Epithelial cell of proximal tubule (primary cell): ENCODE measurements at regions not wholly inside any gene's neighbourhood (a gene's known extent, or its start where the extent isn't known, plus 50 kb on each side); places are given as distances from the start of the nearest gene placed in this dataset.

Experiments used
- DNase-seq: peaks from one replicate; pipeline ENCODE4 v3.0.0-alpha.2; 2011; ENCODE audit warnings: low read depth
- H3K4me3 ChIP-seq: 2 replicates; pipeline ENCODE4 v1.5.1; 2011; ENCODE audit warnings: low read depth, mild to moderate bottlenecking, low read length
- CTCF ChIP-seq: conservative IDR thresholded peaks from 2 replicates; pipeline ENCODE4 v1.5.1; 2012; ENCODE audit warnings: low read depth, mild to moderate bottlenecking, low read length

GRCh38 chr2:117091041-117091837, 723.3 kb upstream of the DDX18 start:
- DNase-seq, result no peak
- H3K4me3 ChIP-seq, result no peak overlapping the region
- TF ChIP-seq CTCF, result no peak

- H3K4me3 ChIP-seq, result no peak overlapping the region
- DNase-seq, result no peak
- TF ChIP-seq CTCF, result no peak
Measured at GRCh38 chr2:117101613-117102012, 712.9 kb upstream of the DDX18 start.

DNA sequence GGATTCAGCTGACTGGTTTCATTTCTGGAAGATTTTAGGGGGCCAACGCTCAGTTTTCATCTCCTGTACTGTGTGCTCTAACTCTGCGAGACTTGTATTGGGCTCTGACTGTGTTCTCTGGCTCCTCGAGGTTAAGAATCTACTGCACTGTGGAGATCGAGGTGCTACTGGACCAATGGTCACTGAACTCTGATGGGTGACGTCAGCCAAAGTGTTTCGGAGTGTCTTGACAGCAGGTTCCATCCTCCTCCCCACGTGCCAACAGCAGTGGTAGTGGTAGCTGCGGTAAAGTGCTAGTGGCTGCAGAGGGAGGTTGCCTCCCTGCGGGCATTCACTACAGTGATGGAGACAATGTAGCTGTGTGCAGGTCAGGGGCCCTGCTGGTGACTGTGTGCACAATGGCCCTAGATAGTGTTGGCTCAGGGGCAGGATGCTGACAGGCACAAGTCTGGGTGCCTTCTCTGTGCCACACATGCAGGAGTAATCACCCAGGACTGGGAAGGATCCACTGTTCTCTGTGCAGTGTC, 705.7 kb upstream of the DDX18 start:
- H3K4me3 ChIP-seq, result no peak overlapping the region
- no peak for TF ChIP-seq CTCF
- DNase-seq, result no peak

GRCh38 chr2:117118994-117119393, 695.5 kb upstream of the DDX18 start:
- no peak overlapping the region for H3K4me3 ChIP-seq
- TF ChIP-seq CTCF, result no peak
- DNase-seq, result no peak

- no peak for DNase-seq
- no peak for TF ChIP-seq CTCF
- H3K4me3 ChIP-seq, result no peak overlapping the region
Measured at GRCh38 chr2:117123362-117123761, 691.1 kb upstream of the DDX18 start.

DNA sequence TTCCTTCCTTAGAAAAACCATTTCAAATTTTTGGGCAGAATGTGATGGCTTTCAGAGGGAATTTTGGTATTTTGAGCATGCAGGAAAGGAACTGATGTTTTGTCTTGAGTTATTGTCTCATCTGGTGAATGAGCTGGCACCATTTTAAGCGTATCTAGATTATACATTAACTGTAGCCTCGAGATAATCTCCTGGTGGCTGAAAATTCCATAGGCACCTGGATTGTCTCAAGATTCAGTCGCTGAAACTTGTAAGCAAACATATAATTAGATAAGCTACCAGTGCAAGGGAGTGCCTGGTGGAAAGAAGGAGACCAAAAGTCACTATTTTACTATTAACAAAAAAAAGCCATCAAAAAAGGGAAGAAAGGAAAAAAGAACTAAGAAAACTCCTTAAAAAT, 687.8 kb upstream of the DDX18 start:
- no peak for DNase-seq
- no peak overlapping the region for H3K4me3 ChIP-seq
- TF ChIP-seq CTCF, result no peak

- H3K4me3 ChIP-seq, result no peak overlapping the region
- no peak for TF ChIP-seq CTCF
- DNase-seq, result no peak
Measured at GRCh38 chr2:117127680-117128079, 686.8 kb upstream of the DDX18 start.
